HG03457 (cell line): ENCODE measurements at regions not wholly inside any gene's neighbourhood (a gene's known extent, or its start where the extent isn't known, plus 50 kb on each side); places are given as distances from the start of the nearest gene placed in this dataset.
"Not testable (repeated sequence)": the region's sequence is repeated elsewhere in the genome, so short reads cannot be mapped to it uniquely, and the experiment has no call there.

ENCODE experiments used
- ATAC-seq: cut with Tn5 transposase; IDR thresholded peaks from one replicate; pipeline ENCODE4 v1.9.1; 2021; ENCODE audit warnings: moderate number of reproducible peaks; ENCODE audit not compliant: unreplicated experiment

- ATAC-seq, result no peak
Observed at GRCh38 chr6:150681578-150682395, 82.1 kb downstream of the PLEKHG1 start.

DNA sequence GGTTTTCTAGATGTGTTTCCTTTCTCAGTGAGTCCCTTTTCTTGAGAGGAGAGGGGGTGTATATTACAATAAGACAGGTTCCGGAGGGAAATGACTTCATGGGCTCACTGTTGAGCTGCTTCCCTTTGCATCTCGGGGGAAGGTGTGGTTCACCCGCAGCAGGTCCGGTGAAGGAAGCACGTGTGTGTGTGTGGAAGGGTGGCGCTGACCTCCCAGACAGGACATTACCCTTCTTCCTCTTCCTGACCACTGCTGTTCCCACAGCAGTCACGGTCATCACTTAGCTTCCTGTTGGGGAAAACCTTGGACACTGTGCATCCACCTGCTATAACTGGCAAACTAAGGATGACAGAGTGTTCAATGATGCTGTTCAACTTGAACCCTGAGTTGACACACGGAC is 83.6 kb downstream of the PLEKHG1 start:
- no peak for ATAC-seq

DNA sequence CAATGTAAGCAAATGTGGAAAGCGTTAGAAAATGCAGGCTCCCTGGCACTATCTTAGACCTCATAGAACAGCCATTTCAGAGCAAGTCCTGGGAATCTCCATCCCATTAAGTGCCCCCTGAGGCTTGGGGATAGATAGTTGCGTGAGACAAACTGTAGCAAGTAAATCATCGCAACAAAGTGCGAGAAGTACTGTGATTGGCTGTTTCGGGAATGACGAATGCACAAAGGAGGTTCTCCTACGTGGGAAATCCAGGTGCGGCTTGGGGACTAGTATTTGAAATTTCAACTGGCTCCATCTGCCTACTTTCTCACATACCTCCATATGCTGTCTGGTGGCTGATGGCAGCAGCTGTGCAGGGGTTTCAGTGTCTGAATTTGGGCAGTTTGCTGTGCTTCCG is 84.5 kb downstream of the PLEKHG1 start:
- no peak for ATAC-seq

GRCh38 chr6:150684714-150685459 is 85.2 kb downstream of the PLEKHG1 start:
- no peak for ATAC-seq

- ATAC-seq, result peak; percentile 57
Observed at GRCh38 chr6:150685860-150686259, 86.2 kb downstream of the PLEKHG1 start.

GRCh38 chr6:150686566-150686965 is 86.9 kb downstream of the PLEKHG1 start:
- ATAC-seq, result no peak

DNA sequence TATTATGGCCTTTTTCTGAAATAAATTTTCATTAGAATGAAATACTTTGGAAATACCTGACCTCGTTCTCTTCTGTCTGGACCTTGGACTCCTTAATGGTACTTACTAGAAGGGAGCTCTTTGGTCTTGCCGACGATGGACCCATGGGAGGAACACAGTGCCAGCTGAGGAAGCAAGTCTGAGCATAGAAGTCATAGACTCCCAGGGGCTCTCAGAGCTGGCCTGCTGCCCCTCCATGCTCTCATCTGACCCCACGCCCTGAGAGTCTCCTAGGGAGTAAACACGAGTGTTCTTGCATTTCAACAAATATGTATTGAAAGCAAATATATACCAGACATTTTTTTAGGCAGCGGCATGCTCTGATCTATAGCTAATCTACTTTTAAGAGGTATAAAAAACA is 87.8 kb downstream of the PLEKHG1 start:
- no peak for ATAC-seq

DNA sequence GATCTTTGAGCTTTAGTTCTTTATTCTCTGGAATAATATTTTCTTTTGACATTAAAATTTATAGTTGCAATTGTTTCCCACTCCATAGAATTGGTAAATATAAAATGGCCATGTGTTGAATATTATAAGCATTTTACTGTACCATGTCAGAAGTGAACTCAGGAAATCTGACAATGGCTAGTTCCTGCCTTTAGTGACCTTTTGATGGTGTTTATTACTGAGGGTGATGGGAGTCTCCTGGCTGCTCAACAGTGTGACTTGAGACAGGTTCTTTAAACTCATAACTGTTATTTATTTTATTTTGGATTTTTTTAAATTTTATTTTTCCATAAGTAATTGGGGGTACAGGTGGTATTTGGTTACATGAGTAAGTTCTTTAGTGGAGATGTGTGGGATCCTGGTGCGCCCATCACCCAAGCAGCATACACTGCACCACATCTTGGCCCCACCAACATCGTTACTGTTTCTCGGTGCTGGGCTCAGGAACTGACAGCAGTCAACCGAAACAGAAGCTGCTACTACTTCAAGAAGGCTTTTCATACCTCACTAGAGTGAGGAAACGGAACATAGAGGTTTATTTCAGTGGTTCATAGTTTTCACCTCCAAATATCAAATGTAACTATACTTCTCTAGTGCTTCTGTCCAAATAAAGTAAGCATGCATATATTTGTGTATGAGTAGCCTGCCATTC is 90.4 kb downstream of the PLEKHG1 start:
- no peak for ATAC-seq

- ATAC-seq, result no peak
Observed at GRCh38 chr6:150690681-150691080, 91.0 kb downstream of the PLEKHG1 start.

GRCh38 chr6:150691463-150691862 is 91.8 kb downstream of the PLEKHG1 start:
- no peak for ATAC-seq

DNA sequence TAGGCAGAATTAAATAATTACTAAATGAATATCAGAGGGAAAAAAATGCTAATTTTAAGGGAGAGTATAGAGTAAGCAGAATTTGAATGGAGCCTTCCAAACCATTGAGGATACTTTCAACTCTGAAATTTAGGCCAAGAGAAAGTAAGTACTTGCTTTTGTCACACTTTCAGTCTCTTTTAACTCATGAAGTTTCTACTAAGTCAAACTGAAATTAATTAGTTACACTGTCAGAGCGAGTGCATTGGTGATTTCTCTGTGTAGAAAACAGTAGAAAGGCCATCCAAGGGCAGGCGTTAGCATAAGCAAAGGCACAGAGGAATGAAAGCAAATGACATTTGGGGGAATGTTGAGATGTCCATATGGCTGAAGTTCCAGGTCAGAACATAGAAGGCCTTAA is 92.9 kb downstream of the PLEKHG1 start:
- peak; percentile 79 for ATAC-seq

DNA sequence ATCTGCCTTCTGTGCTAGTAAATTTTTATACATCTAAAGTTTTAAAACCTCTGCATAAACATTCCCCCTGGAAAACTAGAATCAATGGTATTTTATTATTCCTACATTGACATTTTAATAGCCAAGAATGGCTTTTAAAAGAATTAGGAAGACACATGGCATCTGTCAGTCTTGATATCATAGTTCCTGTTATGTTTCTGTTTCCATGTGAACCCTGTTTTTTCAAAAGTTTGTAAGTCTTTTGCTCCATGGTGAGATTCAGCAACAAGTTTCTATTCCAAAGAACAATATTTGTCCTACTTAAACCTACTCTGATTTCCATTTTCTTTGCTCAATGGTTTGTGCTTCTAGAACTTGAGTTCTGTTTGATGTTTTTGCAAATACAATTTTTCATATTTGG is 95.2 kb downstream of the PLEKHG1 start:
- ATAC-seq, result no peak

- no peak for ATAC-seq
Observed at GRCh38 chr6:150695652-150696051, 96.0 kb downstream of the PLEKHG1 start.

DNA sequence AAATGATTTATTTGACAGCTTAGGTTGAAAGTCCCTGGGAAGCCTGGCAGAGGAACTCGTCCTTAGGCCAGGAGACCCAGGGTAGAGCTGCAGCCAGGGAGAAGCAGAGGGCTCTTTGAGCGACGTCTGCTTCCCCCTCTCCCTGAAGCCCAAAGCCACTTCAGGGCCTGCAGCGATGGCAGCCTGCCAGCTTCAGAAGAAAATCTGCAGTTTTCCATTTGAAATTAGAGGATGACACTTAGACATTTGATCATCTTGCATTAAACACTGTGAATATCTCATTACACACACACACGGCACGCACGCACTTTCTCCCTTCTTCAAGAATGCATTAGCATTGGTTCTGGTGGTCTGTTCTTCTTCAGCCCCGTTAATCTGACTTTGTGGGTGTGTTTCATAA is 96.5 kb downstream of the PLEKHG1 start:
- ATAC-seq, result no peak

- not testable (repeated sequence) for ATAC-seq
Observed at GRCh38 chr6:150696918-150697317, 97.2 kb downstream of the PLEKHG1 start.

DNA sequence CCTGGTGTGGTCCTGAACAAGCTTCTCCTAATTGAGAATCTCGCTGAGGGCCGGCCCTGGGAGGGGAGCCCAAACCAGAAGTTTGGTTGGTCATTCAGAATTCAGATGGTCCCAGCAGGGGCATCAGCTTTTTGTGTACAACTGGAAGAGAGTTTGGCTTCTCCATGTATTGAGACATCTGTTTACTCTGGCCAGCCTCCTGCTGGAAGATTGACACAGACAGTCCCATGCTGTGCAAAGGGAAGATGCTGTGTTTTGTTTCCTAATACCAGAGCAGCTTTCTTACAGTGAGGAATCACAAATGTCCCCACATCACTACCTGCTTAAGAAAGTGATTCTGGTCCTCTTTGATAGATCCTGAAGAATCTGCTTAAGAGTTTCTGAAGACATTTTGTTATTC is 97.8 kb downstream of the PLEKHG1 start:
- no peak for ATAC-seq

DNA sequence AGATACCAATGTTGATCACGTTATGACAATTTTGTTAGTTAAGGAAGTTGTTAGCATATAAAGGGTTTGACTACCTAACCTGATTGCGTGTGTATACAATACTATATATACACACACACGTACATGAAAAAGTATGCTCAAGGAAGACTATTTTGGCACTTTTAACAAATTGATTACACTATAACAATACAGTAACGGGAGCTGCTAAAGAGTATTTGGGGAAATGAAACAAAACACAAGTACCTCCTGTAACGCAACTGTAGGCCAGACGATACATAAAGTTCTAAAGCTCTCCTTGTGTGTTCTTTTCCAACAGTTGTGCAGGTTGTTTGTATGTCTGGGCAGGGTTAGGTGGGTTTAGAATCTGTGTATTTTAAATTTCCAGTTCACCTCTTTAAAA is 98.7 kb downstream of the PLEKHG1 start:
- no peak for ATAC-seq

DNA sequence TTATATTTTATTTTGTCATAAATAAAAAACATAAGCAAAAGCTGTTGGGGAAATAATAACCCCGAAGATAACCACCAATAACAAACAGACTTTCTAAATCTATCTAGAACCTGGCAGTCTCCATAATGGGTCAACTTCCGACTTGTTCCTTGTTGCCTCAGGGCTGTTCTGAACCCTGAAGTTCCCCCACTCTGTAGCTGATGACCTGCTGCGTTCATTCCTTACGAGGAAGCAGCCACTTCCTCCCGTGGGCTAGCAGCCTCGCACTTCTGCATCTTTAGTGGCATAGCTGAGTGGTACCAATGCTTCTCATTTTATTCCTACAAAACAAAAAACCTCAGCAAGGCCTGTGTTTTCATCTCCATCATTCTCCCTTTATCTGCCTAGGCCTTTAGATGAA is 103.0 kb downstream of the PLEKHG1 start:
- no peak for ATAC-seq

DNA sequence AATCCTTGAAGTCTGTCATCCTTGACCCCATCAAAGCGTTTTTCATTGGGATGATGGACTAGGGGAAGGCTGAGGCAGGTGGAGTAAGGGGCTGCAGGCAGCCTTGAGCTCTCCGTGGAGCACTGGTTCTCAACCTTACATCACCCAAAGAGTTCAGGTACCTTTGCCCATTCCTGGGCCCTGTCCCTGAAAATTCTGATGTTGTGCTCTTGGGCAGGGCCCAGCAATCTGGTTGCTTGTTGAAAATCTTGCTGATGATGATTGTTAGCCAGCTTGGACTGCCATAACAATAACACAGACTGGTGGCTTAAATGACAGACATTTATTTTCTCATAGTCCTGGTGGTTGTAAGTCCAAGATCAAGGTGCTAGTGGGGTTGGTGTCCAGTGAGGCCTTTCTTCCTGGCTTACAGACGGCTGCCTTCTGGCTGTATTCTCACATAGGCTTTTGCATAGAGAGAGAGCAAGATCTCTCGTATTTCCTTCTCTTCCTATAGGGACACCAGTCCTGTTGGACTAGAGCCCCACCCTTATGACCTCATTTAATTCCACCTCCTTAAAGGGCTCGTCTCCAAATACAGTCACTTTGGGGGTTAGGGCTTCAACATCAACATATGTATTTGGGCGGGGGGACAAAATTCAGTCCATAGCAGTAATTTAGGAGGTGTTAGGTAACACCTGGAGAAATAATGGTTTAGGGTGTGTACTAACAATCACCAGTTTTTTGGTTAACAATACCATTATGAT is 104.9 kb downstream of the PLEKHG1 start:
- no peak for ATAC-seq

DNA sequence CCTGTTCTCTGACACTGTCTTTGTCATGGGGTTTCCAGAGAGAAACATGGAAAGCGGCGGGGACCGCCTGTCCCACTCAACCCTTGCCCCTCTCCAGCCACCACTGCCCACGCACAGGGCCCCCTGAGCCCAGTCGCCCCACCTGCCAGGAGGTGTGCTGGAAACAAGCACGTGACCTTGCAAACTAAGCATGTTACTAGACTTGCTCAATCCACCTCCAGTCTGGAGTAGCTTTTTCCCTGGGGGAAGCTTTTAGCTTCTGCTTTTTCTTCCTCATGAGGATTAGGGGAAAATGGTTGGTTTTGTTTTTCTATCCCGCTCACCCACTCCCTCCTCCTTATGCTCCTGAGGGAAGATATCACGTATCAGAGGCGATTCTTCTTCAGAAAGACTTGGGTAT is 105.7 kb downstream of the PLEKHG1 start:
- no peak for ATAC-seq

DNA sequence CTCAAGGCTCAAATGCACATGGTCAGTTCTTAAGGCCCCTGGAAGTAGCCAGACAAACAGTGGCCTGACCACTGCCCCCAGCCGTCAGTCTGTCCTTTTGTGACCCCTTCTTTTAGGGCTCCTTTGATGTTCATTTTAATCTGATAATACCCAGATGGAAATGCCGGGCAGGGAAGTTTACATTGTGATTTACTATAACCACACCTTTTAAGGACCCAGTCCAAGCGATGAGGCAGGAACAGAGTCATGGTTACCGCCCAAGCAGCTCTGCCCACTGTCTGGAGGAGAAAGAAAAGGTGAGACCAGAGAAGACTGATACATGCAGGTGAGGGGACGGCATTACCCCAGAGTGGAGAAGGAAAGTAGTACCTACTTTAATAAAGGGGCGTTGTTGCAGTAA is 110.6 kb downstream of the PLEKHG1 start:
- no peak for ATAC-seq
